ENCODE measurements at regions not wholly inside any gene's neighbourhood (a gene's known extent, or its start where the extent isn't known, plus 50 kb on each side); places are given as distances from the start of the nearest gene placed in this dataset.
"Not testable (repeated sequence)": the region's sequence is repeated elsewhere in the genome, so short reads cannot be mapped to it uniquely, and the experiment has no call there.

- no peak for DNase-seq
These were observed 671.0 kb upstream of the C16orf82 start for GRCh38 chr16:26395700-26396099.

- no peak for DNase-seq
These were observed 670.1 kb upstream of the C16orf82 start for GRCh38 chr16:26396511-26397235.

- DNase-seq, result no peak
These were observed 652.9 kb upstream of the C16orf82 start for GRCh38 chr16:26413780-26414179.

DNA sequence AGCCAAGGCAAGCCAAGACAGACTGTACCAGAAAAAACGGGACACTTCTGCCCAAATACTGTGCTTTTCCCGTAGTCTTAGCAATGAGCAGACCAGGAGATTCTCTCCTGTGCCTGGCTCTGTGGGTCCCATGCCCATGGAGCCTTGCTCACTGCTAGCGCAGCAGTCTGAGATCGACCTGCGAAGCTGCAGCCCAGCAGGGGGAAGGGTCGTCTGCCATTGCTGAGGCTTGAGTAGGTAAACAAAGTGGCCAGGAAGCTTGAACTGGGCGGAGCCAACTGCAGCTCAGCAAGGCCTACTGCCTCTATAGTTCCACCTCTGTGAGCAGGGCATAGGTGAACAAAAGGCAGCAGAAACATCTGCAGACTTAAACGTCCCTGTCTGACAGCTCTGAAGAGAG lies 647.3 kb upstream of the C16orf82 start:
- not testable (repeated sequence) for DNase-seq

GRCh38 chr16:26430618-26431017 lies 636.1 kb upstream of the C16orf82 start:
- no peak for DNase-seq

- no peak for DNase-seq
These were observed 632.9 kb upstream of the C16orf82 start for GRCh38 chr16:26433807-26434206.

- DNase-seq, result no peak
These were observed 625.5 kb upstream of the C16orf82 start for GRCh38 chr16:26441178-26441577.

DNA sequence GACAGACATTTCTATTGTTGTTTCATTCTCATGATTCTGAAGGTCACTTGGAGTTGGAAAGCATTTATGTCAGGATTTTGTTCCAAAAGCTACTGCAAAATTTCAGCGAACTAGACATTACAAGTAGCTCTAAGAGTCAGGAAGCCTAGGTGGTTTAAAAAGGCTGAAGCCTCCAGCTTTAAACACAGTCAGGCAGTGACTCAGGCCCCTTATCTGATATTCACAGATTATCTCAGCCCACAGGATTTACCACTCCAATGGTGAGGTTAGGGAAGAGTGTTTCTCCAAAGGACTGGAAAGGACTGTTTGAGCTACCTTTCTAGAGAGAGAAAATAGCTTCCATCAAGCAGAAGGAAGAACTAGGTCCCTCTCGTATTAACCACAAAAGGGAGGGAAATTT lies 624.4 kb upstream of the C16orf82 start:
- no peak for DNase-seq

GRCh38 chr16:26447570-26447969 lies 619.2 kb upstream of the C16orf82 start:
- no peak for DNase-seq

- no peak for DNase-seq
These were observed 613.5 kb upstream of the C16orf82 start for GRCh38 chr16:26453215-26453614.

GRCh38 chr16:26454102-26454501 lies 612.6 kb upstream of the C16orf82 start:
- no peak for DNase-seq

GRCh38 chr16:26456074-26456473 lies 610.7 kb upstream of the C16orf82 start:
- DNase-seq, result no peak

GRCh38 chr16:26457095-26457494 lies 609.6 kb upstream of the C16orf82 start:
- no peak for DNase-seq

- no peak for DNase-seq
These were observed 608.8 kb upstream of the C16orf82 start for GRCh38 chr16:26457882-26458281.

- no peak for DNase-seq
These were observed 602.0 kb upstream of the C16orf82 start for GRCh38 chr16:26464576-26465266.

DNA sequence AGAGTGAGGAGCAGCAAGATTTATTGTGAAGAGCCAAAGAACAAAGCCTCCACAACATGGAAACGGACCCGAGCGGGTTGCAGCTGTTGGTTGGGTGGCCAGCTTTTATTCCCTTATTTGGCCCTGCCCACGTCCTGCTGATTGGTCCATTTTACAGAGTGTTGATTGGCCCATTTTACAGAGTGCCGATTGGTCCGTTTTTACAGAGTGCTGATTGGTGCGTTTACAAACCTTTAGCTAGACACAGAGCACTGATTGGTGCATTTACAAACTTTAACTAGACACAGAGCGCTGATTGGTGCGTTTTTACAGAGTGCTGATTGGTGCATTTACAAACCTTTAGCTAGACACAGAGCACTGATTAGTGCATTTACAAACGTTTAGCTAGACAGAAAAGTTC lies 592.3 kb upstream of the C16orf82 start:
- DNase-seq, result not testable (repeated sequence)

DNA sequence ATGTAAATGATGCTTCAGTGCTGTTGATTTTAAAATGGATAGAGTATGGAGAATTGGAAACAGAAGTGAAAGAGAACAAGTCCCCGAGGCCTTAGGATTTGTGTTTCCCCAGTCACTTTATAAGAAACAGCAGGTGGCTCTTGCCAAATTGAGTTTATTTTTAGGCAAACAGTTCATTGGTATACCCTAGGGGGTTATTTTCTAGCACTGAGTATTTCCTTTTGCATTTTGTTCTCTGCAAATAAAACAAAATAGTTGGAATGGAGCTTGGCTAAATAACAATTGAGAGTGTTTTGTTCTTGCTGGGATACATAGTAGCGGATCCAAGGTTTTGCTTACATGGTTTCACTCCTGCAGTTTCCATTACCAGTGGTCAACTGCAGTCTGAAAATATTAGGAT lies 591.1 kb upstream of the C16orf82 start:
- DNase-seq, result no peak

GRCh38 chr16:26491101-26491670 lies 575.5 kb upstream of the C16orf82 start:
- DNase-seq, result no peak

DNA sequence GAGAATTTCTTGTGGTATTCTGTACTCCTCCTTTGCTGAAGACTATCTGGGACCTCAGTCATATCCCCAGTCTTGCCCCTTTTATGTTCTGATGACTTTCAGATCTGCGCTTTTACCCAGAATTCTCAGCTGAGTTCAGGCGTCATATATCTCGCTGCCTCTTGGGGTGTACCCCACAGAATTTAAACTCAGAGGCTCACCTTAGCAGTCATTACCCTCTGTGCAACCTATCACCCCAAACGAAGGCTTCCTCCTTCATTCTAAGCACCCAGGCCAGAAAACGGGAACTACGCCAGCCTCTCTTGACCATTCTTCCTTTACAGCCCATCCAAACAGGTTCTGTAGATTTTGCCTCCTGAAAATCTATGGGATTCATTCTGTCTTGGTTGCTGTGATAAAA lies 574.8 kb upstream of the C16orf82 start:
- no peak for DNase-seq

GRCh38 chr16:26493751-26494150 lies 573.0 kb upstream of the C16orf82 start:
- no peak for DNase-seq

GRCh38 chr16:26497896-26498295 lies 568.8 kb upstream of the C16orf82 start:
- DNase-seq, result no peak

DNA sequence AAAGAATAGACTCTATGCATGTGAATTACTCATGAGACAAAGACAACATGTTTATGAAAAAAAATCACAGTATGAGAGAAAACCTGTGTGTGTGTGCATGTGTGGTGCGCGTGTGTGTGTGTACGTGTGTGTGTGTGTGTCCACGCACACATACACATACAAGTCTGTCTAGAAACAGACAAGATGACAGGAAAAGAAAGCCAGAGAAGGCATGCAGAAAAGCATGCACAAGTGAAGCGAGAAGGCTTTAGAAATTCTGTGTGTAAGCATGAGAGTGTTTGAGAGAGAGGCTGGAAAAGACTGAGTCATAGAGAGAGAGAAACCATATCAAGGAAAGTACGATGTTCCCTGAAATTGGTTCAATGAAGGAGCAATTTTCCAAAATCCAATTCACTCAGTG lies 566.4 kb upstream of the C16orf82 start:
- no peak for DNase-seq

GRCh38 chr16:26505496-26505895 lies 561.2 kb upstream of the C16orf82 start:
- DNase-seq, result no peak

GRCh38 chr16:26508946-26509345 lies 557.8 kb upstream of the C16orf82 start:
- DNase-seq, result not testable (repeated sequence)
